Activated CD4-positive, alpha-beta T cell treated with anti-CD3 and anti-CD28 coated beads, Interleukin-2, Interleukin-6, amounts not matched to agents 100 ng/mL and 50 ng/mL, durations not matched to agents 16 hours and 8 hours (primary cell): ENCODE measurements at regions not wholly inside any gene's neighbourhood (a gene's known extent, or its start where the extent isn't known, plus 50 kb on each side); places are given as distances from the start of the nearest gene placed in this dataset.
"Not testable (repeated sequence)": the region's sequence is repeated elsewhere in the genome, so short reads cannot be mapped to it uniquely, and the experiment has no call there.

ENCODE experiments used
- DNase-seq: peaks from one replicate; pipeline ENCODE4 v3.0.0-alpha.2; 2020

DNA sequence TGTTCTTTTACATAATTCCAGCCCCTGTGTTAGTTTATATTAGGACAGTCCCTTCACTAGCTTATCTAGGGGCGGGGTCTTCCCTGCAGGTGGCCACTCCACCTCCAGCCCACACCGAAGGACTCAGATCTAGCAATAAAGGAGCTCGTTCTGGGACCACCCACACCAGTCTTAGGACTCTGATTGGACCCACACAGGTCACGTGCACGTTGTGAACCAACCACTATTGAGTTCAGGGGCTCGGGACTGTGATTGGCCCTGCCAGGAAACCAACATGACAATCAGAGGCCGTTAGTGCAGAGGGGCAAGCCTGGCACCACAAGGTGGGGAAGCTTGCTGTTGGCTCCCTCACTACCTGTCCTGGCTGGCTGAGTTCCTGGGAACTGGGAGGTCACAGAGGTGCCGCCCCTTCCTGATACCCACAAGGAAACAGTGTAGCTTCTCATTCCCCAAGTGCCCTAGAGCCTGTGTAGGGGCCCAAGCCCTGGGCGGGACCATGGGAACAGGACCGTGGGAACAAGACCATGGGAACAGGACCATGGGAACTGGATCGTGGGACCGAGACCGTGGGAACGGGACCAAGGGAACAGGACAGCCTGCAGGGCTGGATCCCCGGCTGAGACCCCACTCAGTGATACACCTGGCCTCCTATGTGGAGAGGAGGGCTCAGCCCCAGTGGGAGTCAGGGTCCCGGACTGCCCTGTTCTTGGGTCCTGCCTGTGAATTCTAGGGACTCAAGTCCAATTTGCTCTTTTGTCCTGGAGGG, 297.8 kb downstream of the ADGRD1 start:
- DNase-seq: no peak

DNA sequence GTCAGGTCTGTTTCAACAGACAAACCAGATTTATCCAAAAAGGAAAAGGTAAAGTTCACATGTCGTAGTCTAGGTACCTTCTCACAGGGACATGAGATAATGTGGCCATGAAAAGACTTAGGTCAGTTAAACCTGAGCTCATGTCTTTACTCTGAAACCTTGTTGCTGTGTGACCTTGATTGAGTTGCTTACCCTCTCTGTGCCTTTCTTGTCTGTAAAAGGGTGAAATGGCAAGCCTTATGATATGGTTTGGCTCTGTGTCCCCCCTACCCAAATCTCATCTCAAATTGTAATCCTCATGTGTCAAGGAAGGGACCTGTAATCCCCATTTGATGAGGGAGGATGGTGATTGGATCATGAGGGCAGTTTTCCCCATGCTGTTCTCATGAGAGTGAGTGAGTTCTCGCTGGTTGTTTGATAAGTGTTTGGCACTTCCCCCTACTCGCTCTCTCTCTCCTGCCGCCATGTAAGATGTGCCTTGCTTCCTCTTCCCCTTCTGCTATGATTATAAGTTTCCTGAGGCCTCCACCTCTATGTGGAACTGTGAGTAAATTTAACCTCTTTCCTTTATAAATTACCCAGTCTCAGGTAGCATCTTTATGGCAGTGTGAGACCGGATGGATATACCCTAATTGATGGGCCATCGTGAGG, 299.8 kb downstream of the ADGRD1 start:
- DNase-seq: no peak

DNA sequence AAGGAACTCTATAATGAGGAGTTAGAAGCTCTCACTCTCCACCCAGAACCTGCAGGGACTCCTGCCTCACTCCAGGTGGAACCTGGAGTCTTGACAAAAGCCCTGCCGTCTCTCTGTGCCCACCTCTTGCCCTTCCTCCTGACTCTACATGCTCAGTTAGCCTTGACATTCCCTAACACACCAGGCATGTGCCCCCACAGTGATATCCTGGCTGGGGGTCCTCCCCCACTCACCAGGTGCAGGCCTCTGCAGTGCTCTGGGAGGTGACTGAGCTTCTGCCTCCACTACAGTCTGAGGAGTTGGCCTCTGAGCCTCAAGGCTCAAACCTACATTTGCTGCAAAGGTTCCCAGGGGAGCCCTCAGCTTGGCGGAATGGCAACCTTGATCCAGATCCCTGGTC, 300.7 kb downstream of the ADGRD1 start:
- no peak for DNase-seq

DNA sequence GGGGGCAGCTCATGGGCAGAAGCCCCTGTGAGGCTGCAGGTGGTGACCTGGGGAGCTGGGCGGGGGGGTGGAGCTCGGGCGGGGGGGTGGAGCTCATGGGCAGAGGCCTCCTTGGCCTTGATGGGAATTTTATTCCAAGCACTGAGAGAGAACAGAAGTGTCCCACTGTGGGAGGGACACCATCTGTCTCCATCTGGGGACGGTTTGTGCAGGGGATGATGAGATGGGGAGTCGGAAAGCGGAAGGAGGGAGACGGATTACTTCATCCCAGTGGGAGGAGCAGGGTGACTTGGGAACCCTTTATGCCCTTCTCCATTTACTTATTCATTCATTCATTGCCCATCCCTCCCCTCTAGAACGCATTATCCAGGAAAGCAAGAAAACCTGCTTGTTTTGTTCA, 304.7 kb downstream of the ADGRD1 start:
- DNase-seq: no peak

DNA sequence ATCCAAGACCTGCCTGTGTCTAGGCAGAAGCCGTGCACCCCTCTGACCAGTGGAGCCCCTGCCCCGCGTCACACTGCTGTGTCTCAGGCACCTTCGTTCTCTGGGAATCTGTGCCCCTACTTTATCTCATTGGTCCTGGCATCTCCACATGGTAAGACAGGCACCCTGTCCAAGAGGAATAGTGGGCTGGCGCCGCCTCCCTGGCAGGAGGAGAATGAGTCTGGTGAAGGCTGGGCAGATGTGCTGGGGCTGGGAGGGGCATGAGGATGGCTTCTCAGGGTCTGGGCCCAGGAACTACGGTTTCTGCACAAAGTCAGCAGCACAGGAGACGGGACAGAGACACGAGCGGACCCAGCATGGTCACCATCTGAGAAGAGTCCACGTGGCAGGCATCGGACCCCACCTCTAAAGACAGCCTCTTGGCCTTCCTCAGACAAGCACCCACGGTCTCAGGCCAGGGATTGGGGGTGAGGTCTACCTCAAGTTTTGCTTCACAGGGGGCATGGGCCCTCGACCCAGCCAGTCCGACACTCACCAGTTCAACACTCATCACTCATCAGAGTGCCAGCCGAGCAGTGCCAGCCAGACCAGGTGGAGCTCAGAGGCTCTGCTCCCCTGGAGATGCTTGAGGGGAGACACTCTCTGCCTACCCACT, 306.7 kb downstream of the ADGRD1 start:
- DNase-seq: no peak

DNA sequence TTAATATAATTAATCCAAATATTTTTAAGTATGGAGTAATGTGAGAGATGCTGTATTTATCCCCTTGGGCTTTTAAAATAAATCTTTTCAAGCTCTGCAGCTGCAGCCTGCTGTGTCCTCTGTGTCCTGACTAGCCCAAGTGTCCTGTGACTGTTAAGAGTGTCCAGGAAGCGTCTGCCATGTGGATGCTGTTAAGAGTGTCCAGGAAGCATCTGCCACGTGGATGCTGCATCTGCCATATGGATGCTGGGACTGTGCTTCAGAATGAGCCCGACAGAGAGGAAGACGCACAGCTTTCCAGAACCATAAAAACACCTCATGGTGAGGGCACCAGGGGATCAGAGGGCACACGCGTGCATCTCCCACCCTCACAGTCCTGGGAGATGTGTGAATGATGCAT, 307.2 kb downstream of the ADGRD1 start:
- DNase-seq: no peak

DNA sequence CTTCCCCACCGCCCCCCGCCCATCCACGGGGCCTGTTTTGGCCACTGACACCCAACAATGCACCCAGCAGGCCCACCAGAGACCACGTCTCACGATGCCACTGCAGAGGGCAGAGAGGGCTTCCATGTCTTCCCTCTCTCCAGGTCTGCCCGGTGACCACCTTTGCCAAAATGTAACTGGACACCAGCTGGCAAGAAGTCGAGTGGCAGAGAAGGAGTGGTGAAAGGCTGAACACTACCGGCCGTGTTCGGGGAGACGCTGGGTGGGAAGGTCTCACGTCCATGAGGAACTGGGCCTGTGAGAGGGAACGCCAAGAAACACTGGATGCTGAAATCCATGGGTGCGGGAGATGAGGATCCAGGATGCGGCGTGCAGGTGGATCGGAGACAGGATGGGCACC, 308.2 kb downstream of the ADGRD1 start:
- DNase-seq: no peak

DNA sequence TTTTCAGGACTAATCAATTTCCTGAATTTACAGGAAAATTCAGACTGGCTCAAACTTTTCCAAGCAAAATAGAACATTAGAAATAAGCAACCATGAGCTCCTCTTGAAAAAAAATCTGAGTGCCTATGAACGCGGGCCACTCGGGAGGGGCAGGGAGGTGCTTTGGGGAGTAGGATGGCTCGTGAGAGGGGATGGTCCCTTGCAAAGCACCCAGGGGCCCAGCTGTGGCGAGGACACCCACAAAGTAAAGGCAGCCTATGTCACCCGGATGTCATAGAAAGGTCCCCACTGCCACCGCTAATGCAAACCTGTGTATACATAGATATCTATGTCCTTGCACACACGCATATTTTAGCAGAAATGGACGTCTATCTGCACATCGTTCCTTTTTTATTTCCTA, 309.9 kb downstream of the ADGRD1 start:
- no peak for DNase-seq

DNA sequence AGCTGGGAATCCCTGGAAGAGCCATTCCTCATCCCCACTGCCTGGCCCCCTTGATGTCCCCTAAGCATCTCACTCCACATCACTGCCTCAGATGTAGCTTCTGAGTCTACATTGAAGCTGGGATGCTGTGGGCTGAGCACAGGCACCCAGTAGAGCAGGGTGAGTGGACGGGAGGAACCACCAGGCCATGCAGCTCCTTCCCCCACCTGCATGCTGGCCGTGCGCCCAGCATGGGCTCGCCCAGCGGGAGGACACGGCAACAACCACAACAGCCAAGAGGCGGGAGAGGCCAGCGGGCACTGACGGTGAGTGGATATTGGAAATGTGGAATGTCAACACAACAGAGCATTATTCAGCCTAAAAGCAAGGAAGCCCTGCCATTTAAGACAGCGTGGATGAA, 310.9 kb downstream of the ADGRD1 start:
- no peak for DNase-seq

DNA sequence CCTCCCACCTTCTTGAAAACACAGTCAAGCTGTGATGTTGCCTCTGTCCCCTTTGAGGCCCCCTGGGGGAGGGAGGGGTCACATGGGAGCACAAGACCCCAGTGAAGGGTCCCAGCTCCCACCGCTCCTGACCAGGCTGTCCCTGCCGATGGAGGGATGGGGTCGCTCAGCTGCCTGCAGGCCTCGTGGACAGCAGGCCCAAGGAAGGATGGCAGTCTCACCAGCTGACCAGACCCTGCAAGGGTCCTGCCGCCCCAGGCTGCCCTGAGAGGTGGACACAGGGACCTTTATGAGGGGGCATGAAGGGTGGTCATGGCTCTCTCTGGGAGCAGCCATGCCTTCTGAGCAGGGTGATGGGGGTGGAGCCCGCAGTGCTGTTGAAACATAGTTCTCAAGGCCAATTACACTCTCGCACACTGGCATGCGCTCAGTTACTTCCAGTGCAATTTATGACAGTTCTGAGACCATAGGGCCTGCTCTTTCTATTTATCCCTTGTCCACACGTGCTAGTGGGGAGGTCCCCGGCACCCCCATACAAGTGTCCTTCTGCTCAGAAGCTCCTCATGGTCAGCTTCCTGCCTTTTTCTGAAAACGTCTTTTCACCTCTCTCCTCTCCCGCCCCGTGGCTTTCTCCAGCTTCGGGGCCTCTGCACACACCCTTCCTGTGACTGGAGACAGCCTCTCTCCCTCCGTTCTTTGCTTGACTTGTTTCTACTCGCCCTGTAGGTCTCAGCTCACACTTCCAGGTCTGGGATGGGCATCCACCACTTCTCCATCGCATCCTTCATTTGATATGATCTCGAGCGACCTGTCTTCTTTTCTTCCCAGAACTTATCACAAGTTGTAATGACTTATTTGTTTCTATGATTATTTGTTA, 313.1 kb downstream of the ADGRD1 start:
- DNase-seq: no peak

DNA sequence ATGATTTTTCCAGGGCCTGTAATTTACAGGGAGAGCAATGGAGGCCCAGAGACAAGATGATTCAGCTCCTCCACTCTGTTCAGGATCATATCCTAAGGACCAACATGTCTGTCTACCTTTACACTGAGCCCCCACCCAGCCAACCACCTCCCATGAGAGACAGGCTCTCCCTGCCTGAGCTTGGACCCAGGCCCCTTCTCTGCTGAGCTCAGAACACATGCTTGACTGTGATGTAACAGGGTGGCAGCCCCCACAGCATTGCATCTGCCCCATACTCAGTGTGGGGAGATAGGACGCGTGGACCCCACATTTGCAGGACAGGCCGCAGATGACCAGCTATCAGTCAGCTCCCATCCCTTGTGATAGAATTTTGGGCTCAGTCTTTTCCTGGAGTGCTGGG, 313.9 kb downstream of the ADGRD1 start:
- no peak for DNase-seq

DNA sequence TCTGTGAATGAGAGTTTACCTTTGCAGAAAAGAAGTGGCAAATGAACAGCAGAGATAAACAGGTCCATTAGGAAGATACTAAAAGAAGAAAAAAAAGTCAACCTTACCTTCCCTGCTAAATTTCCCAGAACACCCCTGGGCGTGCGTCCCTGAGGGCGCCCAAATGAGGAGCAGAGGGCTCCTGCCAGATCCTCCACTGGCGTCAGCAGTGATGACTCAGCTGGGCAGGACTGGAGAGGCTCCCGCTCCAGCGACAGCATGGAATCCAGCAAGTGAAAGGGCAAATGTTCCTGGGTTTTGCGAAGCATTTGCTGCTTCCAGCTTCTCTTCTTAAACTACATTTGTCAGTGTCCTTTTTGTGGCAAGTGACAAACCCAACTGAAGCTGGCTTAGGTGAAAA, 314.4 kb downstream of the ADGRD1 start:
- not testable (repeated sequence) for DNase-seq

DNA sequence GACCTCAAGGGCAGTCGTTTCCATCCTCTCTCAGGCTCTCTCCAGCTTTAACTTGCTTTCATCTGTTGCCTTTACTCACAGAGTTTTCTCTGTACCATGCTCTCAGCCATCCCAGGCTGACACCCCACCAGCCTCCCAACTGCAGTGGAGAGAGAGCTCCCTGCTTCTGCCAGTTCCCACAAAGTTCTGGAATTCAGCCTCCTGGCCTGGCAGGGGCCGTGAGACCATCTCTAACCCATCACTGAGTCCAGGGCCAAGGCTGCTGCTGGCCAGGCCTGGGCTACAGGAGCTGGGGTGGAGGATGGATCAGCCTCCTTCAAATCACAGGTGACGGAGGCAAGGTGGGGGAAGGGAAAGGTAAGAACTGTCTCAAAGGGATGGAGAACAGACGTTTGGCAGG, 314.9 kb downstream of the ADGRD1 start:
- DNase-seq: not testable (repeated sequence)

DNA sequence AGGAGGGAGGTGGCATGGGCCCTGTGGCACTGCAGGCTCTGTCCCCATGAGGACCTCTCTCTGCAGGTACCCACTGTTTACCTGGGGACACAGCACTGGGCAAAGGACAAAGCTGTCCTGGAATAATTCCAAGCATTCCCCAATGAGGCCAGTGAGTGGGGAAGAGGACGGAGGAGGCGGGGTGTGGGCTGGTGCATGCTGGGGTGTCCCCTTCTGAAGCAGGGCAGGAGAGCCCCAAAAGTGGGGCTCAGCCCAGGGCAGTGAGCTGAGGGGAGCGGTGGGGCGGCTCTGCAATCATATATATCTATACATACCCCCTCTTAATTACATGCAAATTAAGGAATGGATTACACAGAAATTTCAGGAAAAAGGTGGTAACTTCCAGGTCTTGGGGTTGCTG, 315.8 kb downstream of the ADGRD1 start:
- DNase-seq: no peak

DNA sequence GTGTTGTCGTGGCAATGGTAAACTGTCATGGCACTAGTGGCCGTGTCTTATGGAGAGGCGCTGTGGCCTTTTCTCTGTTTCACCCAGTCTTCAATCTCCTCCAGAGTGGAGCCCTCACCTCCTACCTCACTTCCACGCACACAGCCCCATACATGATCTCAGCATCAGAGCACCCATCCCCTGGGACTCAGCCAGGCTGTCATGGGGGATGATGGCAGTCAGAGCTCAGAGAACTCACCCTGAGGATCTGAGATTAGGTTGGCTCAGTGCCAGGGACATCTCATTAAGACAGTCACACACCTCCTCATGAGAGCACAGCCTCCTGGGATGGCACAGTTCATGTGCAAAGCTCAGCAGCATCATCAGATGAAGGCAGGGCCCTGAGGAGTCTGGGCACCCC, 316.3 kb downstream of the ADGRD1 start:
- not testable (repeated sequence) for DNase-seq

DNA sequence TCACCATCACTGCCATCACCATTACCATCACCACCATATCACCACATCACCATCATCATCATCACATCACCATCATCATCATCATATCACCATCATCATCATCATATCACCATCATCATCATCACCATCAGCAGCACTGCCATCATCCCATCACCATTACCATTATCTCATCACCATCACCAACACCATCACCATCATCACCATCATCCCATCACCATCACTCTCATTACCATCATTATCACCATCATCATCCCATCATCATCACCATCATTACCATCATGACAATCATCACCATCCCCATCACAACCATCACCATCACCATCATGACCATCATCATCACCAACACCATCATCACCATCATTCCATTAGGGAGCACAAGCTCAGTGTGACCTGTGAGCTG, 318.0 kb downstream of the ADGRD1 start:
- no peak for DNase-seq

DNA sequence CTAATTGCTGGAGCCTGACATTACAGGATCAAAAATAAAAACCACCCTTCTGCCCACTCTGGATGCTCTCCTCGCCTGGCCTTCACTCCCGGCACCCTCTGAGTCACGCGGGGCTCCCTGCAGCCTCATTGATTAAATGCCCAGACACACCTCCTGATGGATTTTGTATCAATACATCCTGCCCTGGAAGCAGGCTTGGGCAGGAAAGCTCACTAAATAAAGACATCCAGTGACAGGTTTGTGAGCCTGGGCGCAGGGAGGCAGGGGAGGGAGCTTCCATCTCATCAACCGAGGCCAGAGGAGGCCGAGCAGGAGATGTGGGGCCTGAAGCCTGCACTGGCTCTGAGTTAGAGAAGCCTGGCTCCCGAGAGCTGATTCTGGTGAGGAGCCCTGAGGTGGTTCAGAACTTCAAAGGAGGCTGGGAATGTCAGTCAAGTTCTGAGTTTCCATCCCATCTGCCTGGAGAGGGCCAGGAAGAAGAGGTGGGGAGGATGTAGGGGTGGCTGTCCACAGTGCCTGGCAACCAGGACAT, 318.6 kb downstream of the ADGRD1 start:
- DNase-seq: not testable (repeated sequence)

DNA sequence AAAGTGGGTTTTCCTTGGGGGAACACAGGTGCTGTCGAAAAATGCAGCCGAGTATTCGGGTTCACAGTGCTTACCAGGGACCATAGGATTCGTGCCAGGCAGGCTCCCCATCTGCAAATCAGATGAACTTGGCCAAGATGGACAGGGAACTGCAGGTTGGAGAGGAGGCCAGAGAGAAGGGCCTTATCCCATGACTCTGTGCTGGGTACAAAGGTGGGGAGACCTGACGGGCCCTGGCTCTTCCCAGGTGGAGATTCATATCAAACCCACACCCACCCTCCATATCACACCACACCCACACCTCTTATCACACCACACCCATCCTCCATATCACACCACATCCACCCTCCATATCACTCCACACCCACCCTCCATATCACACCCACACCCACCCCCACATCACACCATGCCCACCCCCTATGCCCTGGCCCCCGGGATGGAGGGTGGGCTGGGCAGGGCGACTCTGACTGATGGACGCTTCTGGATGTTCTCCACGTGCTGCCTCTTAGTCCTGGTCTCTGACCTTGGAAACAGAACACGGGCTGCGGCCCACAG, 319.7 kb downstream of the ADGRD1 start:
- no peak for DNase-seq

DNA sequence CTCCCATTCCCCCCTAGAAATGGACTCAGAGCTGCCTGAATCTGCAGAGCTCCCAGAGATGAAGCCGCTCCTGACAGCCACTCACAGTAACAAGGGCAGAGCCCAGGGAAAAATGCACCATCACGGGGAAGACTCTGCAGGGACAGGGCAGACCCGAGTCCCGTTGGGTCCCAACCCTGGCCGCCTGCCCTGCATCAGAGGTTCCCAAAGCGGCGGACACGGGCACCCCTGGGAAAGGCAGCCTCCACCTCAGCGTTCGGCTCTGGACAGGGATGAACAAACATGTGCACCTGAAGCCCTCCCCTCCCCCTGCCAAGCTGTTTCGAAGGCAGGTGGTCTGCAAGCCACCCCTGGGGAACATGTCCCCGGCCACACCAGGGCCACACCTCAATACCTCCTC, 320.4 kb downstream of the ADGRD1 start:
- no peak for DNase-seq

DNA sequence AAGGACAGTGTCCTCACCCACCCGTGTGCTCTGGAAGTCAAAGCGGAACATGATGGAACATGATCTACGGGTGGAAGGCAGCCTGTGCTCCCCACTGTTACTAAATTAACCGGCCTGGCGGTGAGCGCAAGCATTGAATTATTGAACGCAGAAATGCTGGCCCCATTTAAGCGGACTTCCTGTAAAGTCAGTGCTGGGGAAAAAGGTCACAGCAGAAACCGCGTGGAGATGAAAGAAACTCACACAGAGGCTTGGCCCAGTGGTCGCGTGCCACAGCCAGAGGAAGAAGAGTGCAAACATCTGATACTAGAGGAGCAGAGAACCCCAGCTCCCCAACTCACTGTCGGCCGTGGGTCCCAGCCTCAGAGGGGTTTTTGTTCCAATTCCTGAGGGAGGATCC, 321.2 kb downstream of the ADGRD1 start:
- DNase-seq: no peak

DNA sequence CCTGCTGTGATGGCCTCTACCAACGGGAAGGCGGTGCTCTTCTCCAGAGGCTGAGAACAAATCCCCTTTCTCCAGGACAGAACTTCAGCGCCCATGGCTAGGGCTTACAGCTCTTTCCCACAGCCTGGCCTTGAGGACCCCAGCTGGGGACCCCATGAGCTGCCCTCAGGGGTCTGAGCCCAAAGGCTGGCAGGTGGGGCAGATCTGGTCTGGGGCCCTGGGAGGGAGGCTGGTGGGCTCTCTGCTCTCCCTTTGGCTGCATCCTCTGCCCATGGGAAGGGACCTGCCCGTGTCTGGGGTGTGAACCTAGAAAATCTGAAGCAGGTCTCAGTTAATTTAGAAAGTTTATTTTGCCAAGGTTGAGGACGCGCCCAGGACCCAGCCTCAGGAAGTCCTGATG, 322.1 kb downstream of the ADGRD1 start:
- DNase-seq: no peak

DNA sequence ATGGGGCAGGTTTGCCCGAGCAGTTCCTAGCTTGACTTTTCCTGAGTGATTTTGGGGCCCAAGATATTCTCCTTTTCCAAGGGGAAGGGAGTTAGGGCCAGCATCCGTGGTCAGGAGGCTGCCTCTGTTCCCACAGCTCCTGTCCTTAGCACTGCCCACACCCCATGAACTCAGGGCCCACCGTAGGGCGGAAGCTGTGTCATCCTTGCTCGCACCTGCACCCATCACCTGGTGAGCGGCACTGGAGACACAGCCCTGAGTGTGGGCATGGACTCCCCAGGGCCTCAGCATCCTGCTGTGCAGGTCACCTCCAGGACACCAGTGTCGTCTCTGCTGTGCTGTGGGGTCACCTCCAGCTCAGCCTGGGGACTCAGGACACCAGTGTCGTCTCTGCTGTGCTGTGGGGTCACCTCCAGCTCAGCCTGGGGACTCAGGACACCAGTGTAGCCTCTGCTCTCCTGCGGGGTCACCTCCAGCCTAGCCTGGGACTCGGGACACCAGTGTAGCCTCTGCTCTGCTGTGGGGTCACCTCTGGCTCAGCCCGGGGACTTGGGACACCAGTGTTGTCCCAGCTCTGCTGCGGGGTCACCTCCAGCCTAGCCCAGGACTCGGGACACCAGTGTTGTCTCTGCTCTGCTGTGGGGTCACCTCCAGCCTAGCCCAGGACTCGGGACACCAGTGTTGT, 322.9 kb downstream of the ADGRD1 start:
- no peak for DNase-seq
